ENCODE measurements at regions not wholly inside any gene's neighbourhood (a gene's known extent, or its start where the extent isn't known, plus 50 kb on each side); places are given as distances from the start of the nearest gene placed in this dataset.

- no peak for DNase-seq
Measured at GRCh38 chr6:43840490-43841218, 70.6 kb downstream of the VEGFA start.

GRCh38 chr6:43838276-43839036, 68.4 kb downstream of the VEGFA start:
- DNase-seq = no peak

GRCh38 chr6:43837507-43837906, 67.5 kb downstream of the VEGFA start:
- no peak for DNase-seq

- DNase-seq = no peak
Measured at GRCh38 chr6:43836507-43837240, 66.7 kb downstream of the VEGFA start.

Measured in NCI-H2029 treated with DMSO at 0.1 percent for 48 hours (cell line).